GM10248 (cell line): ENCODE measurements at regions not wholly inside any gene's neighbourhood (a gene's known extent, or its start where the extent isn't known, plus 50 kb on each side); places are given as distances from the start of the nearest gene placed in this dataset.
"Not testable (repeated sequence)": the region's sequence is repeated elsewhere in the genome, so short reads cannot be mapped to it uniquely, and the experiment has no call there.

Source experiments
- CTCF ChIA-PET: fragments of 300-600 bp; sonication (Branson Sonifier 250); formaldehyde crosslinking; extraction: SDS; loops from one replicate; lab custom pipeline; 2021; ENCODE audit warnings: antibody characterized with exemption; lab: Yijun Ruan, JAX
- POLR2A ChIA-PET: fragments of 350-650 bp; sonication (Branson Sonifier 250); formaldehyde crosslinking; extraction: SDS; loops from one replicate; lab custom pipeline; 2020; ENCODE audit warnings: antibody characterized with exemption; lab: Yijun Ruan, JAX
- DNase-seq: peaks from one replicate; pipeline ENCODE4 v3.0.0; 2012; ENCODE audit errors: extremely low spot score
- TF ChIP-seq, protein P1 (sequence below): IDR thresholded peaks from 2 replicates; pipeline ENCODE4 v1.5.1; 2012; ENCODE audit warnings: mild to moderate bottlenecking, low read depth; ENCODE audit errors: extremely low read depth, missing control alignments, control extremely low read depth

GRCh38 chr22:25453557-25453956 is 110.9 kb upstream of the GRK3 start:
- DNase-seq: no peak
- ChIA-PET CTCF (no interaction called here), POLR2A (no interaction called here)
- TF ChIP-seq, protein P1, sequence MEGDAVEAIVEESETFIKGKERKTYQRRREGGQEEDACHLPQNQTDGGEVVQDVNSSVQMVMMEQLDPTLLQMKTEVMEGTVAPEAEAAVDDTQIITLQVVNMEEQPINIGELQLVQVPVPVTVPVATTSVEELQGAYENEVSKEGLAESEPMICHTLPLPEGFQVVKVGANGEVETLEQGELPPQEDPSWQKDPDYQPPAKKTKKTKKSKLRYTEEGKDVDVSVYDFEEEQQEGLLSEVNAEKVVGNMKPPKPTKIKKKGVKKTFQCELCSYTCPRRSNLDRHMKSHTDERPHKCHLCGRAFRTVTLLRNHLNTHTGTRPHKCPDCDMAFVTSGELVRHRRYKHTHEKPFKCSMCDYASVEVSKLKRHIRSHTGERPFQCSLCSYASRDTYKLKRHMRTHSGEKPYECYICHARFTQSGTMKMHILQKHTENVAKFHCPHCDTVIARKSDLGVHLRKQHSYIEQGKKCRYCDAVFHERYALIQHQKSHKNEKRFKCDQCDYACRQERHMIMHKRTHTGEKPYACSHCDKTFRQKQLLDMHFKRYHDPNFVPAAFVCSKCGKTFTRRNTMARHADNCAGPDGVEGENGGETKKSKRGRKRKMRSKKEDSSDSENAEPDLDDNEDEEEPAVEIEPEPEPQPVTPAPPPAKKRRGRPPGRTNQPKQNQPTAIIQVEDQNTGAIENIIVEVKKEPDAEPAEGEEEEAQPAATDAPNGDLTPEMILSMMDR: no peak

GRCh38 chr22:25456300-25457043 is 108.0 kb upstream of the GRK3 start:
- DNase-seq, CTCF ChIA-PET, POLR2A ChIA-PET: not testable (repeated sequence)

DNA sequence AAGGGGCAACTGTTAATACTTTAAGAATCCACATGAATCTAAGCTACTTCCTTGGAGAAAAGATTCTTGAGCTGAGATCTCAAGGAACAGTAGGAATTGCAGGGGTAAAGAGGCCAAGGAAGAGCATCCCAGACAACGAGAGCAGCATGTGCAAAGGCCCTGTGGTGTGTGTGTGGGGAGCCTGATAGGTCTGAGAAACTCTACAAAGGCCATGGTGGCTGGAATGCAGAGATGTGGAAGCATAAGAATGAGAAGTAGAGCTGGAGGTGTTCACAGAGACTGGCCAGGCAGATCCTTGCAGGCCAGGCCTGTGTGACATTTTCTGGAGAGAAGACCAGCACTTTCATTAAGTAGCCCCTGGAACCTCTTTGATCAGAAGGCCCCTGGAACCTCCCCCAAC is 105.8 kb upstream of the GRK3 start:
- POLR2A ChIA-PET, DNase-seq: not testable (repeated sequence)
- CTCF ChIA-PET: interaction anchor here (0.8 to 5.4 kb wide), 2 partner anchors 11 to 314 kb away, joined by 4 to 60 read pairs; no protein-coding TSS in a partner anchor

GRCh38 chr22:25460682-25461081 is 103.8 kb upstream of the GRK3 start:
- CTCF ChIA-PET: interaction anchor here (1.2 to 5.4 kb wide), 4 partner anchors 241 to 870 kb away, joined by 4 to 60 read pairs (median 10); no protein-coding TSS in a partner anchor
- DNase-seq, POLR2A ChIA-PET: not testable (repeated sequence)

DNA sequence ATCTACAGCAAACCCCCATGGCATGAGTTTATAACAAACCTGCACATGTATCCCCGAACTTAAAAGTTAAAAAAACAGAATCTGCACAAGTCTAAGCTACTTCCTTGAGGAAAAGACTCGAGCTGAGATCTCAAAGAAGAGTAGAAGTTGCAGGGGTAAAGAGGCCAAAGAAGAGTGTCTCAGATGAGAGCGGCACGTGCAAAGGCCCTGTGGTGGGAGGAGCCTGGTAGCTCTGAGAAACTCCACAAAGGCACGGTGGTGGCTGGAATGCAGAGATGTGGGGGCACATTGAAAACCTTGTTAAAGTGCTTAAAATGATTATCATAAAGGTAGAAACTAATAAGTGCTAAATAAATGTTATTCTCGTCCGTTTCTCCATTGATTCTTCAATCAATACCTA is 103.2 kb upstream of the GRK3 start:
- ChIA-PET CTCF (interaction anchor here (1.0 to 5.4 kb wide), 6 partner anchors 10 to 869 kb away, joined by 3 to 60 read pairs (median 10); no protein-coding TSS in a partner anchor), POLR2A (no interaction called here)
- TF ChIP-seq, protein P1: no peak
- no peak for DNase-seq

DNA sequence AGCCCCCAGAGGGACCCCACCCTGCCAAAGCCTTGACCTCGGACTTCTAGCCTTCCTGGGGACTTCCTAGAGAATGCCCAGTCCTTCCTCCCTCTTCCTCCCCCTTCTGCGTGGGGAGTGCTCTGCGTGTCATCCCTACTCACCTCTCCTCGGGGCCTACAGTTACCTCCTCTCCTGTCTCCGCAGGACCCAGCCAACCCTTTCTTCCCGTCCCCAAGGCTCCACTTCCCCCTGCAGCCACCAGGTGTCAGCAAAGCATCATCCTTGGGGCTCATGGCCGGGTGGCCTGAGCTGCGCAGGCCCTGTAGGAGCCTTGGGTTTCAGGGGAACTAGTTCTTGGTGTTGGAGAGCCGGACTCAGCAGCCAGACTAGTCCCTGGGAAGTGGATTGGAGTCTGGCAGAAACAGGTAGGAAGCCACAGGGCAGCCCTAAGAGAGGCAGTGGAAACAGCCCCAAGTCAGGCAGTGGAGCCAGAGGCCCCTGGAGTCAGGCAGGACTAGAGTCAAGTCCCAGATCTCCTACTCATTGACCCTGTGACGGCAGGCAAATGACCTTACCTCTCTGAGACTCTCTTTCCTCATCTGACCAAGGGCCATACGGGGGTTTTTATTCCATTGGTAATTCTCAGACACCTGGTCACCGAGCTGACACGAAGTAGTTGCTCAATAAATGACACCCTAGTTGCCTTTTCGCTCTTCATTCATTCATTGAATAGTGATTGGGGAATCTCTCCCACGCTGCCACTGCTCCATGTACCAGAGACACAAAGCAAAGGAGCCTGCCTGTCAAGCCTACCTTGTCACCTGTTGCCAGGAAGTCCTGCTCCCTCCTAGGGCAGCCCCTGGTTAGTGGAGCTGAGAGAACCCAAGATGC is 101.8 kb upstream of the GRK3 start:
- TF ChIP-seq, protein P1: peak; percentile 99
- DNase-seq: peak; percentile 89
- ChIA-PET CTCF (interaction anchor here (0.5 to 5.4 kb wide), 35 partner anchors 11 to 872 kb away, joined by 3 to 60 read pairs (median 3); no protein-coding TSS in a partner anchor), POLR2A (interaction anchor here (0.6 to 0.7 kb wide), 2 partner anchors 279 to 1297 kb away, joined by 3 to 4 read pairs; no protein-coding TSS in a partner anchor)

GRCh38 chr22:25463347-25463628 is 101.2 kb upstream of the GRK3 start:
- DNase-seq, POLR2A ChIA-PET: not testable (repeated sequence)
- CTCF ChIA-PET: interaction anchor here (1.1 to 5.4 kb wide), 6 partner anchors 12 to 318 kb away, joined by 3 to 60 read pairs (median 10); no protein-coding TSS in a partner anchor

DNA sequence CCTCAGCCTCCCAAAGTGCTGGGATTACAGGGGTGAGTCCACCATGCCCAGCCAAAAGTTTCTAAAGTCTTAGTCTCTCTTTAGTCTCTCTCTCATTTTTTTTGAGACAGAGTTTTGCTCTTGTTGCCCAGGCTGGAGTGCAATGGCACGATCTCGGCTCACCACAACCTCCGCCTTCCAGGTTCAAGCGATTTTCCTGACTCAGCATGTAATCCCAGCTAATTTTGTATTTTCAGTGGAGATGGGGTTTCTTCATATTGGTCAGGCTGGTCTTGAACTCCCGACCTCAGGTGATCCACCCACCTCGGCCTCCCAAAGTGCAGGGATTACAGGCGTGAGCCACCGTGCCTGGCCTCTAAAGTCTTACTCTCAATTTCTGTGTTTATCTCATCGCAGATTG is 100.1 kb upstream of the GRK3 start:
- POLR2A ChIA-PET, CTCF ChIA-PET, DNase-seq: not testable (repeated sequence)

GRCh38 chr22:25465949-25466348 is 98.5 kb upstream of the GRK3 start:
- TF ChIP-seq, protein P1: no peak
- ChIA-PET POLR2A (no interaction called here), CTCF (interaction anchor here (1.0 to 1.6 kb wide), 2 partner anchors 237 to 307 kb away, joined by 3 to 5 read pairs; no protein-coding TSS in a partner anchor)
- no peak for DNase-seq
